AG08395 (cell line): ENCODE measurements at regions not wholly inside any gene's neighbourhood (a gene's known extent, or its start where the extent isn't known, plus 50 kb on each side); places are given as distances from the start of the nearest gene placed in this dataset.

Experiments used
- DNase-seq: peaks from one replicate; pipeline ENCODE4 v3.0.0; 2012; ENCODE audit warnings: mixed read lengths, low spot score

DNA sequence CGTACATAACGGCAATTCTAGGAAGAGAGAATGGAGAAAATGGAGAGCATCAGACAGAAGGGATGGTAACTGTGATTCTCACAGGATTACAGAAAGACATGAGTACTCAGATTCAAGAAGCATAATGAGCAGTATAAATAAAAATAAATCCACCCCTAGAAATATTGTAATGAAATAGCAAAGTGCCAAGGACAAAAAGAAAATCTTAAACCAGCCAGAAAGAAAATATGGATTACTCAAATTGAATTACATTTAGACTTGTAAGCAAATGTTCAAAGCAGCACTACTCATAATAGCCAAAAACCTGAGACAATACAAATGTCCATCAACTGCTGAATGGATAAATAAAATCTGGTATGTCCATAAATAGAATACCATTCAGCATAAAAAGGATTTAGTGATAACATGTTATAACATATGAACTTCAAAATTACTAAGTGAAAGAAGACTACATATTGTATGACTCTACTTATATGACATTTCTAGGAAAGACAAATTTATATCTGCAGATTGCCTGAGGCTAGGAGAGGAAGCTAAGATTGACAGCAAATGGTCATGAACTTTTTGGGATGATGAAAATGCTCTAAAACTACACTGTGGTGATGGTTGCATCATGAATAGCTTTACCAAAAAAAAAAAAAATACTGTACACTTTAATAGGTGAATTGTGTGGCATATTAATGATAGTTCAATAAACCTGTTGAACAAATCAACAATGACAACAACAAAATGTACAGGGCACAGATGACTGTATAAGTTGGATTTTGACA, 63.4 kb upstream of the SPTBN1 start:
- no peak for DNase-seq

- no peak for DNase-seq
These were observed 61.7 kb upstream of the SPTBN1 start for GRCh38 chr2:54394392-54394791.

GRCh38 chr2:54396107-54396506, 60.0 kb upstream of the SPTBN1 start:
- peak; percentile 47 for DNase-seq

- no peak for DNase-seq
These were observed 59.3 kb upstream of the SPTBN1 start for GRCh38 chr2:54396798-54397197.

DNA sequence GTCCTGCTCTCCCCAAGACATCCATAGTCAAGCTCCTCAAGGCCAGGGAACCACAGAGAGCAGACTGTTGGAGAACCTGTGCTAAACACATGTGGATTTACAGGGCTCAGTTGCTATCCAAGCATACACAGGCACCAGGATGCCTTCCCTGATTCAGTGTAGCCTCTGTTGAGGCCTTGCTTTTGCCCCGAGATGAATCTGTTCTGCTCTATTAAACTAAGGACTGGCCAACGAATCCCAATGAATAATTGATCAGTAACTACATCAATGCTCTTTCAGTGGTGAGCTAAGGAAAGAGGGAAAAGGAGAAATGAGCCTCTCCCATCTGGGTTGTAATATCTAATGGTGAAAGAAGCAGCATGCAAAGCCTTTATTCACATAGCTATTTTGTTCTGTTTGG, 58.7 kb upstream of the SPTBN1 start:
- no peak for DNase-seq

DNA sequence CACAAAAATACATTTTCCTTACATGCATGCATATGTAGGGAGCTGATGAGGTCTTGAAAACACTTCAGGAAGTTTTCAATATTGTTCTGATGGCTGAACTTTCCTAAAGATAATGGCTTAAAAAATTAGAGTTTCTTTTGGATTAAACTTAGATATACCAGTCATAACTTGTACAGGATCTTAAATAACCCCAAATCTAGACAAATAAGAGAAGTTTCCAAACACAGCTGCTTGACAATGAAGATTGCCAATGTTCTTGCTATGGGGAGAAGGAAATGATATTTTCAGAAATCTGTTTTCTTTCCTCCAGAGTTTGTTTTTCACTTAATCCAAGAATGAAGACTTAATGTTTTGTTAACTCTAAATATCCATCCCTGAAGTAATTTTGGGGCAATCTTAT, 54.6 kb upstream of the SPTBN1 start:
- DNase-seq = no peak

GRCh38 chr2:54402350-54402749, 53.8 kb upstream of the SPTBN1 start:
- peak; percentile 5 for DNase-seq

GRCh38 chr2:54403512-54404238, 52.5 kb upstream of the SPTBN1 start:
- no peak for DNase-seq

DNA sequence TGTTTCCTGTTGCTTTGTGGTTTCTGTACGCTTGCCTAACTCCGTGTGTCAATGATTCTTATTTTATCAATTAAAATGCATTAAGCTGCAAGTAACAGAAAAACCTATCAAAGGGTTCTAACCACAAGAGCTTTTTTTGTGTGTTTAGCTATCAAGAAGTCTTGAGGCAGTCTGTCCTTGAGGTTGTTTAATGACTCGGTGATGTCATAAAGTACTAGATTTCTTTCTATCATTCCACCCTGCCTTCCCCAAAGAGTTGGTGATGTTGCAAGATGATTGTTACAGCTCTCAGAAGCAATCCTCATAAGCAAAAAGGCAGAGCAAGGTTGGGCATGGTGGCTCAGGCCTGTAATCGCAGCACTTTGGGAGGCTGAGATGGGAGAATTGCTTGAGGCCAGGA, 51.9 kb upstream of the SPTBN1 start:
- DNase-seq = no peak

GRCh38 chr2:54406031-54406430, 50.1 kb upstream of the SPTBN1 start:
- no peak for DNase-seq
